Epithelial cell of proximal tubule (primary cell): ENCODE measurements at regions not wholly inside any gene's neighbourhood (a gene's known extent, or its start where the extent isn't known, plus 50 kb on each side); places are given as distances from the start of the nearest gene placed in this dataset.

ENCODE experiments used
- DNase-seq: peaks from one replicate; pipeline ENCODE4 v3.0.0-alpha.2; 2011; ENCODE audit warnings: low read depth
- H3K4me3 ChIP-seq: 2 replicates; pipeline ENCODE4 v1.5.1; 2011; ENCODE audit warnings: low read depth, mild to moderate bottlenecking, low read length
- TF ChIP-seq, protein P1 (sequence below): conservative IDR thresholded peaks from 2 replicates; pipeline ENCODE4 v1.5.1; 2012; ENCODE audit warnings: low read depth, mild to moderate bottlenecking, low read length

DNA sequence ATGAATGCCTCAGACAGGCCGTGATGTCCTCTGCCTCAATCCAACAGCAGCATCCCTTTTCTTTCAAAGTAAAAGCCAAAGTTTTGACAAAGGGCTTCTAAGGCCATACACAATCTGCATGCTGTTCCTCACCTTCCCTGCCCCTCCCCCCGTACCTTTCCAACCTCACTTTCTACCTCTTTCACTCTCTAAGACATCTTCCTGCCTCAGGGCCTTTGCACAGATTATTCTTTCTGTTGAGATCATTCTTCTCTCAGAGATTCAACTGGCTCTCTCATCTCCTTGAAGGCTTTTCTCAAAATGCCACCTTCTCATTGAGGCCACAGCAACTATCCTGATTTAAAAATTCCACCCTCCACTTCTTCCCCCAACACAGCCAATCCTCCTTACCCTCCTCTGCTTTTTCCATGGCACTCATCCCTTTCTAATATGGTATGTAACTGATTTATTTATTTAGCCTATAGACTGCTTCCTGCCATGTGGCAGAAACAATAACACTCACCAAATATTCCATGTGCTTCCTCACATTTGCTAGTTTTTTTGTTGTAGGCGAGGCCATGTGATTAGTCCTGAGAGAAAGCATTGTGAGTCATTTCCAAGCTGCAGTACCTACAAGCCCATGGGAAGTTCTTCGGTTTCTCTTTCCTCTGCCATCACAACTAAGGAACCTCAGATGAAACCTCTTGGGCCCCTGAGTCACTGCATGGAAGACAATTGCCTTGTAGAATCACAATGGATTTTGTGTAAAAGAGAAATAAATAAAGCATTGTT lies 58.7 kb upstream of the GADD45A start:
- TF ChIP-seq, protein P1, sequence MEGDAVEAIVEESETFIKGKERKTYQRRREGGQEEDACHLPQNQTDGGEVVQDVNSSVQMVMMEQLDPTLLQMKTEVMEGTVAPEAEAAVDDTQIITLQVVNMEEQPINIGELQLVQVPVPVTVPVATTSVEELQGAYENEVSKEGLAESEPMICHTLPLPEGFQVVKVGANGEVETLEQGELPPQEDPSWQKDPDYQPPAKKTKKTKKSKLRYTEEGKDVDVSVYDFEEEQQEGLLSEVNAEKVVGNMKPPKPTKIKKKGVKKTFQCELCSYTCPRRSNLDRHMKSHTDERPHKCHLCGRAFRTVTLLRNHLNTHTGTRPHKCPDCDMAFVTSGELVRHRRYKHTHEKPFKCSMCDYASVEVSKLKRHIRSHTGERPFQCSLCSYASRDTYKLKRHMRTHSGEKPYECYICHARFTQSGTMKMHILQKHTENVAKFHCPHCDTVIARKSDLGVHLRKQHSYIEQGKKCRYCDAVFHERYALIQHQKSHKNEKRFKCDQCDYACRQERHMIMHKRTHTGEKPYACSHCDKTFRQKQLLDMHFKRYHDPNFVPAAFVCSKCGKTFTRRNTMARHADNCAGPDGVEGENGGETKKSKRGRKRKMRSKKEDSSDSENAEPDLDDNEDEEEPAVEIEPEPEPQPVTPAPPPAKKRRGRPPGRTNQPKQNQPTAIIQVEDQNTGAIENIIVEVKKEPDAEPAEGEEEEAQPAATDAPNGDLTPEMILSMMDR: no peak
- peak; percentile 67 for DNase-seq
- no peak overlapping the region for H3K4me3 ChIP-seq

DNA sequence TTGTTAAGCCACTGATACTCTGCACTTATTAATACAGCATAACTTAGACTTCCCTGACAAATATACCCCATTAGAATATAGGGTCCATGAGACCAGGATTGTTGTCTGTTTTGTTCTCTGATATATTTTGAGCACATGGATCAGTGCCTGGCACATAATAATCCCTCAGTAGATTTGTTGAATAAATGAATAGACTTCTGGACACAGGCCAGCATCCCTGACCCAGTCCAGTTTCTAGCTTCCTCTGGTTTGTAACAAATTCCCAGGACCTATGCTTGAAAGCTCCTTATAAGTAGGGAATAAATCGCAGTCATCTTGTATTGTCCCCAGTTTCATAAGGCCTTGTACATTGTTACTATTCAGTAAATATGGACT lies 58.2 kb upstream of the GADD45A start:
- TF ChIP-seq, protein P1: no peak
- no peak overlapping the region for H3K4me3 ChIP-seq
- no peak for DNase-seq

DNA sequence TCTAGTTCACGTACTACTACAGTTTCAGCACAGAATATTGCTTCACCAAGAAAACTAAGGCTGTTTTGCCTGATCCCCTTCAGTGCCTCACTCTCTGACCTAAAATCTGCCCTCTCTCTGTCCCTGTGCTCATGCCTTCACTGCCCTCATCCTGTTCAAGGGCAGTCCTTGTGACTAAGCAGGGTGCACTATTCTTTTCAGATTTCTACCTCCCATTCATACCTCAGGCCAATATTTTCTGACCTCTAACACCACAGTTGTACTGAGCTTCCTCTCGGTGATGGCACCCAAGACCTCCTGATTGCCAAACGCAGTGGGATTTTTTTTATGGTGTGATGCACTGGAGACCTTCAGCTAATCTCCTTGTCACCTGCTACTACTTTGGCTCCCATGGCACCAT lies 57.7 kb upstream of the GADD45A start:
- no peak for DNase-seq
- TF ChIP-seq, protein P1: no peak
- no peak overlapping the region for H3K4me3 ChIP-seq

DNA sequence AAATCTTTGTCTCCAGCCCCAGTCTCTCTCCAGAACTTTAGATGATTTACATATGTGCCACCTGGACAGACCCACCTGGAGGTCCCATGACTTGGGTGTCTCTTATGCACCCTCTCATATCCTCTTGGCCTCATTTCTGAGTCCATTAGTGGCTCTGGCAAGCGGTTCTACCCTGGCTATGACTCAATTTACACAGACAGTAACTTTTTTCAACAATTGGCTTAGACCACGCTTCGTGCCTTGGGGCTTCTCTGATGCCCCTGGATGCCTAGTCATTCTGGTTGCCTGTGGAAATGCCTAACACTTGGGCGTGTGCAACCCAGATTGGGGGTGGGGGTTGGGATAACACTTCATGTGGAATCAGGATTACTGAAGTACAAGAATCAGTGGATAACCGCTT lies 57.1 kb upstream of the GADD45A start:
- DNase-seq: no peak
- no peak overlapping the region for H3K4me3 ChIP-seq
- TF ChIP-seq, protein P1: no peak

DNA sequence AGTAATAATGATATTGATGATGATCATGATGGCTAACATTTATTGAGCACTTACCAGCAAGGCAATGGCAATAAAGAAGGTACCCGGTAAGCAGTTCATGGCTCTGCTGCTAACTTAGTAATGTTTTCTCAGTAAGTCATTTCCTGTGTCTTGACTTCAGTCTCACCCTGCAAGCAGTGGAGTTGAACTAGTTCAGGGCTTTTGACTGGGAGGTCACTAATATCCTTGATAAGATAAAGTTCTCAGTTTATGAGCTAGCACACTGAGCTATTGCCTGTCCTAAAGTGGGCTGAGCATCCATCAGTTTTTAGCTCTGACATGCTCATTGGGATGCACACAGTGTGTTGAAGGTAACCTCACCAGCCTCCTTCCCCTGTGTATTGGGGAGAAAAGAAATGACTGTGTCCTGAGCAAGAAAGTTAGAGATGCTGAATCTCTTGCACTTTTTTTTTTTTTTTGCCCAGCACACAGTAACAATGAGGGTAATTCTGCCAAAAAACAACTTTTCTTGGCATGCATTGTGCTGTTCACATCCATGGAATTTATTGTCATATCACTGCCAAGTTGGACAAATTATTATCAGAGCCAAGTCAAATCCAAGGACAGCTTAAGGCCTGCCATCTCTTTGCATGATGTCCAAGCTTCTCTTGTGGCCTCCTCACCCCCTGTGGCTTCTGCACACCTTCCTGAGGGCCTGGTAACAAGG lies 55.5 kb upstream of the GADD45A start:
- TF ChIP-seq, protein P1: no peak
- no peak for DNase-seq
- H3K4me3 ChIP-seq: no peak overlapping the region

DNA sequence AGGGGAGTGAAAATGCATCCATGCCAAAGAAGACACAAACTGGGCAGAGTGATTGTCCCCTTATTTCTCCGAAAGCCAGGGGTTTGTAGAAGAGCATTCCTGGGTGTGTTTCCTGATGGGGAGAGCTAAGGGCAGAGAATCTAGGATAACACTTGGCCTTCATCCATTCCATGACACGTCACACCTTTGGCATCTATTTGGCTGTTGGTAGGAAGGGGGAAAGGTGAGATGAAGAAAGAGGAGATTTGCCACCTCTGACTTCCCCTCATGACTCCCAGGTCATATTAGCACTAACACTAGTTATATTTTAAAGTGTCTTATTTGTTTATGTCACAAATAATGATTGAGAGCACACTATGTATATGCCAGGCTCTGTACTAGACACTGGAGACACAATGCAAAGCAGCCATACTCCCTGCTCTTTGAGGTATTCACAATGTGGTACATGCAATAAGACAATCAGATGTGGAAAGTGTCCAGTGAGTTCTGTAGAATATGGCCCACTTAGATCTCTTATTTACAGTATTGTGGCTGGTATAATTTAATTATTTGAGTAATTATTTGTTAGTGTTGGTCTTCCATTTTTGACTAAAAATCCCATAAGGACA lies 54.5 kb upstream of the GADD45A start:
- no peak overlapping the region for H3K4me3 ChIP-seq
- no peak for DNase-seq
- TF ChIP-seq, protein P1: no peak
